GM19324 (cell line): ENCODE measurements at regions not wholly inside any gene's neighbourhood (a gene's known extent, or its start where the extent isn't known, plus 50 kb on each side); places are given as distances from the start of the nearest gene placed in this dataset.
"Not testable (repeated sequence)": the region's sequence is repeated elsewhere in the genome, so short reads cannot be mapped to it uniquely, and the experiment has no call there.

Experiments
- ATAC-seq: cut with Tn5 transposase; IDR thresholded peaks from one replicate; pipeline ENCODE4 v1.9.1; 2021; ENCODE audit warnings: mild to moderate bottlenecking, moderate library complexity; ENCODE audit not compliant: unreplicated experiment, low FRiP score

GRCh38 chr21:25176637-25177412 is 430.5 kb downstream of the MRPL39 start:
- peak; percentile 71 for ATAC-seq

- ATAC-seq: peak; percentile 60
Observed at GRCh38 chr21:25175938-25176337, 431.3 kb downstream of the MRPL39 start.

GRCh38 chr21:25171438-25171837 is 435.8 kb downstream of the MRPL39 start:
- ATAC-seq: no peak

- no peak for ATAC-seq
Observed at GRCh38 chr21:25170681-25171080, 436.6 kb downstream of the MRPL39 start.

- no peak for ATAC-seq
Observed at GRCh38 chr21:25169370-25169769, 437.9 kb downstream of the MRPL39 start.

- ATAC-seq: not testable (repeated sequence)
Observed at GRCh38 chr21:25166904-25167303, 440.4 kb downstream of the MRPL39 start.

GRCh38 chr21:25161571-25161970 is 445.7 kb downstream of the MRPL39 start:
- ATAC-seq: no peak

GRCh38 chr21:25155020-25155419 is 452.3 kb downstream of the MRPL39 start:
- not testable (repeated sequence) for ATAC-seq

GRCh38 chr21:25149022-25149421 is 458.3 kb downstream of the MRPL39 start:
- no peak for ATAC-seq

- ATAC-seq: no peak
Observed at GRCh38 chr21:25139414-25139813, 467.9 kb downstream of the MRPL39 start.

GRCh38 chr21:25133939-25134338 is 473.3 kb downstream of the MRPL39 start:
- ATAC-seq: no peak

- no peak for ATAC-seq
Observed at GRCh38 chr21:25127811-25128210, 479.5 kb downstream of the MRPL39 start.

GRCh38 chr21:25127007-25127406 is 480.3 kb downstream of the MRPL39 start:
- ATAC-seq: no peak

GRCh38 chr21:25126564-25126963 is 480.7 kb downstream of the MRPL39 start:
- no peak for ATAC-seq

- ATAC-seq: no peak
Observed at GRCh38 chr21:25118648-25119047, 488.6 kb downstream of the MRPL39 start.

GRCh38 chr21:25115021-25115420 is 492.3 kb downstream of the MRPL39 start:
- no peak for ATAC-seq

- ATAC-seq: no peak
Observed at GRCh38 chr21:25107708-25108107, 499.6 kb downstream of the MRPL39 start.

- ATAC-seq: no peak
Observed at GRCh38 chr21:25103500-25104207, 503.6 kb downstream of the MRPL39 start.

GRCh38 chr21:25097648-25098047 is 509.6 kb downstream of the MRPL39 start:
- ATAC-seq: no peak

- ATAC-seq: no peak
Observed at GRCh38 chr21:25094695-25095094, 512.6 kb downstream of the MRPL39 start.

- no peak for ATAC-seq
Observed at GRCh38 chr21:25092441-25093011, 514.8 kb downstream of the MRPL39 start.

GRCh38 chr21:25081096-25081495 is 526.2 kb downstream of the MRPL39 start:
- ATAC-seq: no peak
